Spleen (tissue), 11 donors: ENCODE measurements at regions not wholly inside any gene's neighbourhood (a gene's known extent, or its start where the extent isn't known, plus 50 kb on each side); places are given as distances from the start of the nearest gene placed in this dataset.

Experiments used
- DNase-seq: peaks from one replicate; pipeline ENCODE4 v3.0.0-alpha.2; 2020
- H3K27ac ChIP-seq, 8 donors: fragments of 200-600 bp; sonication (generic) in 7 of 8; 1 replicate in 4 of 8; 2 replicates in 4 of 8; pipeline versions ENCODE4 v1.5.0 to v1.8.0; 2016 to 2021; ENCODE audit warnings: inconsistent platforms in 4 of 8, mild to moderate bottlenecking in 4 of 8, moderate library complexity in 1 of 8
- H3K27me3 ChIP-seq, 7 donors: fragments of 200-600 bp; sonication (generic) in 6 of 7; replicated peaks in 1 of 7; 1 replicate in 4 of 7; 2 replicates in 3 of 7; pipeline versions ENCODE4 v1.5.0 to v1.8.0; 2016 to 2021; ENCODE audit warnings: inconsistent platforms in 3 of 7, mild to moderate bottlenecking in 1 of 7
- H3K36me3 ChIP-seq, 6 donors: fragments of 200-600 bp; sonication (generic) in 5 of 6; 1 replicate in 4 of 6; 2 replicates in 2 of 6; pipeline versions ENCODE4 v1.5.0 to v1.8.0; 2016 to 2021; ENCODE audit warnings: inconsistent platforms in 2 of 6
- H3K4me1 ChIP-seq, 6 donors: fragments of 200-600 bp; sonication (generic) in 5 of 6; 1 replicate in 3 of 6; 2 replicates in 3 of 6; pipeline versions ENCODE4 v1.5.0 to v1.8.0; 2016 to 2021; ENCODE audit warnings: inconsistent platforms in 3 of 6
- H3K4me3 ChIP-seq, 8 donors: fragments of 200-600 bp; sonication (generic) in 7 of 8; 1 replicate in 4 of 8; 2 replicates in 4 of 8; pipeline versions ENCODE4 v1.5.0 to v1.8.0; 2016 to 2021; ENCODE audit warnings: inconsistent platforms in 4 of 8, mild to moderate bottlenecking in 4 of 8, moderate library complexity in 2 of 8
- H3K9me3 ChIP-seq, 8 donors: fragments of 200-600 bp; sonication (generic) in 7 of 8; 1 replicate in 4 of 8; 2 replicates in 4 of 8; pipeline versions ENCODE4 v1.5.0 to v1.8.0; 2016 to 2021; ENCODE audit warnings: inconsistent platforms in 4 of 8
- CTCF ChIP-seq, 11 experiments: fragments of 200-600 bp in 7 of 11; fragments of 450-650 bp in 4 of 11; sonication (generic) in 4 of 11; IDR thresholded peaks in 8 of 11; conservative IDR thresholded peaks in 3 of 11; 1 replicate in 7 of 11; 2 replicates in 4 of 11; pipeline versions ENCODE4 v1.4.0 to v1.8.0; 2016 to 2021; ENCODE audit warnings: antibody characterized with exemption in 11 of 11, inconsistent platforms in 4 of 11, mild to moderate bottlenecking in 1 of 11
- POLR2A ChIP-seq, 3 donors: fragments of 450-650 bp; IDR thresholded peaks; one replicate each; pipeline ENCODE4 v1.5.1; 2017; ENCODE audit warnings: antibody characterized with exemption in 3 of 3, mild to moderate bottlenecking in 1 of 3
- POLR2AphosphoS5 ChIP-seq, 3 donors: sonication (generic); formaldehyde crosslinking; IDR thresholded peaks; one replicate each; pipeline ENCODE4 v1.5.1; 2017; ENCODE audit warnings: antibody characterized with exemption in 3 of 3
- WGBS, 5 donors: extraction: QIAGEN DNeasy Blood & Tissue Kit in 3 of 5; methylation state at CpG; one replicate each; pipeline versions ENCODE4 v1.1.5 to v1.1.7; 2013 to 2018; 5-methylcytosine and 5-hydroxymethylcytosine counted together
- intact Hi-C: fragments of 100-400 bp; cut with DNase I; formaldehyde crosslinking; loops from one replicate; pipeline ENCODE4 v1.15.0; 2023; ENCODE audit warnings: low total_unique reads
- donor health status: healthy with polysubstance abuse.
- donor health status: DM: no; HTN: no; CAD: no; lungs with moderate emphysema.
- donor health status: DM: no; HTN: no; CAD: no.
- donor health status: Bipolar disorder and iron deficiency.
- donor health status: healthy.
- donor health status: DM: no; HTN: no; CAD: no.
- donor health status: DM: yes; HTN: yes; CAD: no.

DNA sequence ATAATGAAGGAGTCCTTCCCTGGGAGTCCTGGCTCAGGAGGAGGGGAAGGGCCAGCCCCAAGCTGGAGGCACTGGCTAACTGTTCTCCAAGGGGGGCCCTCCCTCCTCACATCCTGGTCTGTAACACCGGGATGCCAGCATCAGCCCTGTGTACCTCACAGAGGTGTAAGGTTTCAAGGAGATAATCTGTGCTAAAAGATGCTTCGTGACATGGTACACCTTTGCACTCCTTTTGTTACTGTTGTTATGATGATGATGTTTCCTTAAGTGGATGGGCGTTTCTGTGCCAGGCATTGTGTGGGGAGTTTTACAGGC lies 236.7 kb upstream of the TNRC6C start:
- DNase-seq: no peak
- intact Hi-C loops: no loop called here
- WGBS, 5 donors: 75 to 81% (median 77%) methylated on average over 3 of the region's 3 CpGs
- peaks cover 0 to 31% (median 0%) of the 10 kb centered on the region in 7 donors for H3K27me3 ChIP-seq
- no peaks in the 10 kb centered on the region for H3K4me1 ChIP-seq
- no peaks in the 10 kb centered on the region for H3K9me3 ChIP-seq
- no peak overlapping the region for H3K4me3 ChIP-seq
- H3K27ac ChIP-seq: no peak overlapping the region
- no peaks in the 10 kb centered on the region for H3K36me3 ChIP-seq
- TF ChIP-seq POLR2A (IDR thresholded peaks at IDR 0.05) (no peak), CTCF (IDR thresholded peaks at IDR 0.05 in 8 of 11, conservative IDR thresholded peaks at IDR 0.05 in 3 of 11) (no peak), POLR2AphosphoS5 (IDR thresholded peaks at IDR 0.05) (no peak)

GRCh38 chr17:77722366-77722765 lies 236.1 kb upstream of the TNRC6C start:
- no peak for TF ChIP-seq POLR2A (IDR thresholded peaks at IDR 0.05)
- TF ChIP-seq POLR2AphosphoS5 (IDR thresholded peaks at IDR 0.05): no peak
- TF ChIP-seq CTCF (IDR thresholded peaks at IDR 0.05 in 8 of 11, conservative IDR thresholded peaks at IDR 0.05 in 3 of 11): no peak

GRCh38 chr17:77723071-77723908 lies 235.2 kb upstream of the TNRC6C start:
- no peak overlapping the region for H3K4me3 ChIP-seq
- H3K27me3 ChIP-seq: peaks cover 0 to 35% (median 0%) of the 10 kb centered on the region in 7 donors
- no peak for DNase-seq
- H3K27ac ChIP-seq: no peak overlapping the region
- intact Hi-C loops: no loop called here
- H3K36me3 ChIP-seq: no peaks in the 10 kb centered on the region
- H3K4me1 ChIP-seq: no peaks in the 10 kb centered on the region
- WGBS, 5 donors: 87 to 96% (median 90%) methylated on average over 16 to 20 of the region's 20 CpGs
- TF ChIP-seq POLR2AphosphoS5 (IDR thresholded peaks at IDR 0.05) (no peak), CTCF (IDR thresholded peaks at IDR 0.05 in 8 of 11, conservative IDR thresholded peaks at IDR 0.05 in 3 of 11) (no peak), POLR2A (IDR thresholded peaks at IDR 0.05) (no peak)
- no peaks in the 10 kb centered on the region for H3K9me3 ChIP-seq

More at GRCh38 chr17:77722366-77722765, 236.1 kb upstream of the TNRC6C start:
- DNase-seq: no peak
- no peak overlapping the region for H3K4me3 ChIP-seq
- H3K4me1 ChIP-seq: no peaks in the 10 kb centered on the region
- 88 to 96% (median 92%) methylated on average over 8 of the region's 8 CpGs for WGBS, 5 donors
- H3K36me3 ChIP-seq: no peaks in the 10 kb centered on the region
- H3K9me3 ChIP-seq: no peaks in the 10 kb centered on the region
- intact Hi-C loops: no loop called here
- H3K27me3 ChIP-seq: peaks cover 0 to 35% (median 0%) of the 10 kb centered on the region in 7 donors
- H3K27ac ChIP-seq: no peak overlapping the region

GRCh38 chr17:77723909-77724875 lies 234.3 kb upstream of the TNRC6C start:
- H3K27ac ChIP-seq: no peak overlapping the region
- DNase-seq: no peak
- intact Hi-C loops: no loop called here
- TF ChIP-seq POLR2AphosphoS5 (IDR thresholded peaks at IDR 0.05) (no peak), POLR2A (IDR thresholded peaks at IDR 0.05) (no peak), CTCF (IDR thresholded peaks at IDR 0.05 in 8 of 11, conservative IDR thresholded peaks at IDR 0.05 in 3 of 11) (no peak)
- H3K4me1 ChIP-seq: no peaks in the 10 kb centered on the region
- no peaks in the 10 kb centered on the region for H3K36me3 ChIP-seq
- H3K9me3 ChIP-seq: no peaks in the 10 kb centered on the region
- H3K4me3 ChIP-seq: no peak overlapping the region
- H3K27me3 ChIP-seq: peaks cover 0 to 35% (median 0%) of the 10 kb centered on the region in 7 donors
- WGBS, 5 donors: 79 to 89% (median 84%) methylated on average over 22 of the region's 22 CpGs
